Fibroblast of lung (primary cell): ENCODE measurements at regions not wholly inside any gene's neighbourhood (a gene's known extent, or its start where the extent isn't known, plus 50 kb on each side); places are given as distances from the start of the nearest gene placed in this dataset.

ENCODE experiments used
- DNase-seq, 2 donors: peaks; one replicate each; pipeline versions ENCODE4 v3.0.0 to v3.0.0-alpha.2; 2010; ENCODE audit warnings: low read depth in 2 of 2
- H2AFZ ChIP-seq: 2 replicates; pipeline ENCODE4 v1.5.1; 2012; ENCODE audit warnings: low read length, control low read depth, inconsistent platforms
- H3K27ac ChIP-seq: 2 replicates; pipeline ENCODE4 v1.5.1; 2011; ENCODE audit warnings: low read length, control low read depth; ENCODE audit not compliant: insufficient read depth
- H3K27me3 ChIP-seq: 2 replicates; pipeline ENCODE4 v1.5.1; 2011; ENCODE audit warnings: mild to moderate bottlenecking, low read length; ENCODE audit not compliant: control insufficient read depth, insufficient read depth
- H3K36me3 ChIP-seq: 2 replicates; pipeline ENCODE4 v1.5.1; 2011; ENCODE audit warnings: low read length; ENCODE audit not compliant: control insufficient read depth, insufficient read depth
- H3K4me1 ChIP-seq: 2 replicates; pipeline ENCODE4 v1.5.1; 2011; ENCODE audit warnings: low read length; ENCODE audit not compliant: control insufficient read depth, insufficient read depth; ENCODE audit errors: extremely low read depth
- H3K4me2 ChIP-seq: 2 replicates; pipeline ENCODE4 v1.5.1; 2011; ENCODE audit warnings: low read length, control low read depth; ENCODE audit not compliant: insufficient read depth; ENCODE audit errors: extremely low read depth
- H3K4me3 ChIP-seq, 4 experiments: fragments of 200-600 bp in 1 of 4; sonication (generic) in 1 of 4; replicated peaks in 1 of 4; 2 replicates each; pipeline ENCODE4 v1.5.1; 2011 to 2016; ENCODE audit warnings: low read length in 4 of 4, low read depth in 3 of 4, mild to moderate bottlenecking in 3 of 4, control low read depth in 2 of 4, inconsistent platforms in 1 of 4, mixed read lengths in 1 of 4; ENCODE audit not compliant: insufficient read depth in 1 of 4; ENCODE audit errors: control extremely low read depth in 1 of 4
- H3K79me2 ChIP-seq: 2 replicates; pipeline ENCODE4 v1.5.1; 2012; ENCODE audit warnings: mild to moderate bottlenecking, low read length, inconsistent platforms; ENCODE audit not compliant: control insufficient read depth, insufficient read depth
- H3K9ac ChIP-seq: 2 replicates; pipeline ENCODE4 v1.5.1; 2011; ENCODE audit warnings: mild to moderate bottlenecking, low read length, control low read depth; ENCODE audit not compliant: insufficient read depth
- H3K9me3 ChIP-seq: 2 replicates; pipeline ENCODE4 v1.5.1; 2012; ENCODE audit warnings: low read depth, low read length; ENCODE audit not compliant: control insufficient read depth, insufficient read depth
- H4K20me1 ChIP-seq: 2 replicates; pipeline ENCODE4 v1.5.1; 2011; ENCODE audit warnings: low read length; ENCODE audit not compliant: control insufficient read depth, insufficient read depth; ENCODE audit errors: extremely low read depth
- EZH2 ChIP-seq: IDR thresholded peaks from 2 replicates; pipeline ENCODE4 v1.5.1; 2012; ENCODE audit warnings: low read length, control low read depth, mild to moderate bottlenecking; ENCODE audit errors: missing control alignments
- TF ChIP-seq, protein P1 (sequence below), 2 donors: IDR thresholded peaks in 1 of 2; conservative IDR thresholded peaks in 1 of 2; 1 replicate in 1 of 2; 2 replicates in 1 of 2; pipeline ENCODE4 v1.5.1; 2011 to 2012; ENCODE audit warnings: low read length in 2 of 2, control low read depth in 1 of 2, inconsistent platforms in 1 of 2, low read depth in 1 of 2, mild to moderate bottlenecking in 1 of 2

DNA sequence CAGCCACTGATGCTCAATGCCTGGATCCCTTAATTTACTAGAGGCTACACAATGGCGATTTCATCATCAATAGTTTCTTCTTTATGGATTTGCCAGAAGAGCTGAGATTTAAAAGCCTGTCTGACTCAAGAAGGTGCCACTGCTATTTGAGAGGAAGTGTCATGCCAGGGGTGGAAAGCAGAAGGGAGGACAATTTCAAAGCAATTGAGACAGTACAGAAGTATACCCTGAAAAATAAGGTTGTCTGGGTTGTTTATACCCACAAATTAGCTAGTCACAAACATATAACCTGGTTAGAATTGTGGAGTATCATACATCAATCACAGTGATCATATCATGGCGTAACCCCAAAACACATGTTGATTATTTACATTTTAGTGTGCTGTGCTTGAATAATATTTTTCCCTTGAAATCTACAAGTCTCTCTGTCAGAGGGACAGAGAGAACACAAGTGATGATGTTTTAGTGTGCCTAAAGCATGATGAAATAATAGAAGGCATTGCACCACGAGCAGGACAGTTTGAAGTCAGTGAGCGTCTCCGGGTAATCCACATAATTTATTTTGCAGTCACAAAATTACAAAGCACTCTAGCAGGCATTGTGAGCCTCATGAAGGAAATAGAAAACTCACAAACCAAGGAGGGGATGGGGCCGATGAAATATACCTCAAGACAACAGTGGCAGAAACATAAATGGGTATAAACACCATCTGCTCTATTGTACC lies 312.2 kb upstream of the SPRED2 start:
- no peak overlapping the region for H3K4me3 ChIP-seq
- H3K4me1 ChIP-seq = no peaks in the 10 kb centered on the region
- H3K4me2 ChIP-seq = no peak overlapping the region
- no peak overlapping the region for H2AFZ ChIP-seq
- no peaks in the 10 kb centered on the region for H3K36me3 ChIP-seq
- no peak for TF ChIP-seq EZH2
- TF ChIP-seq, protein P1, sequence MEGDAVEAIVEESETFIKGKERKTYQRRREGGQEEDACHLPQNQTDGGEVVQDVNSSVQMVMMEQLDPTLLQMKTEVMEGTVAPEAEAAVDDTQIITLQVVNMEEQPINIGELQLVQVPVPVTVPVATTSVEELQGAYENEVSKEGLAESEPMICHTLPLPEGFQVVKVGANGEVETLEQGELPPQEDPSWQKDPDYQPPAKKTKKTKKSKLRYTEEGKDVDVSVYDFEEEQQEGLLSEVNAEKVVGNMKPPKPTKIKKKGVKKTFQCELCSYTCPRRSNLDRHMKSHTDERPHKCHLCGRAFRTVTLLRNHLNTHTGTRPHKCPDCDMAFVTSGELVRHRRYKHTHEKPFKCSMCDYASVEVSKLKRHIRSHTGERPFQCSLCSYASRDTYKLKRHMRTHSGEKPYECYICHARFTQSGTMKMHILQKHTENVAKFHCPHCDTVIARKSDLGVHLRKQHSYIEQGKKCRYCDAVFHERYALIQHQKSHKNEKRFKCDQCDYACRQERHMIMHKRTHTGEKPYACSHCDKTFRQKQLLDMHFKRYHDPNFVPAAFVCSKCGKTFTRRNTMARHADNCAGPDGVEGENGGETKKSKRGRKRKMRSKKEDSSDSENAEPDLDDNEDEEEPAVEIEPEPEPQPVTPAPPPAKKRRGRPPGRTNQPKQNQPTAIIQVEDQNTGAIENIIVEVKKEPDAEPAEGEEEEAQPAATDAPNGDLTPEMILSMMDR (conservative IDR thresholded peaks at IDR 0.05 in 1 of 2, IDR thresholded peaks at IDR 0.05 in 1 of 2; ENCODE audit: low read depth in 1 of 2, low read length in 2 of 2) = no peak
- H4K20me1 ChIP-seq = no peaks in the 10 kb centered on the region
- no peak for DNase-seq
- no peaks in the 10 kb centered on the region for H3K79me2 ChIP-seq
- no peaks in the 10 kb centered on the region for H3K9me3 ChIP-seq
- H3K27ac ChIP-seq = no peak overlapping the region
- no peaks in the 10 kb centered on the region for H3K27me3 ChIP-seq
- H3K9ac ChIP-seq = no peak overlapping the region

DNA sequence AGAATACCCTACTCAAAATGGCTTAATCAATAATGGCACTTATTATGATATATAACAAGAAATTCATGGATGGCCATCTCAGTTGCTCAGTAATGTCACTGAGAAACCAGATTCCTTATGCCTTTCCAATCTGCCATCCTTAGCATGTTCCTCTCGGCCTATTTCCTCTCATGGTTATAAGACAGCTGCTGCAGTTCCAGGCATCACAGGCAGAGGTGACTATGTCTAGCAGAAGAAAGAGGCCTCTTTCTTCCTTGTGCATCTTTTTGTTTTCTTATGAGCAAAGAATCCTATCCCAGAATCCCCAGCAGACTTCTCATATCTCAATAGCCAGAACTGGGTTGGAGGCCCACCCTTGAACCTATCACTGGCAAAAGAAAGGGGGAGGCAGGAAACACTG lies 310.6 kb upstream of the SPRED2 start:
- H3K4me1 ChIP-seq = no peaks in the 10 kb centered on the region

DNA sequence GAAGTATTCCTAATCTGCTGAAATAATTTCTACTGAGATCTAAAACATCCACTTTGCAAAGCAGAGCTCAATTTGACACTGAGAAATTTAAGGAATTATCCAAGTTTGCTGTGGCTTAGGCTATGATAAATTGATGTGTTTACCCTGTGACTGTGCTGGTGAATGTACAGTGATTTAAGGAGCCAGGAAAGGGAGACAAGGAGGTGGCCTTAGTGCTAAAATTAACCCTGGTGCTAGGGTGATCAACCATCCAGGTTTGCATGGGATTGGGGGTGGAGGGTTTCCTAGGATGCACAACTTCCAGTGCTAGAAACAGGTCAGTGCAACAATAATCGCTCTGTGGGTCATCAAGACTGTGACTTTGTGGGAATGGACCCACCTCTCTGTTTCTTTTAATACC lies 307.5 kb upstream of the SPRED2 start:
- Histone ChIP-seq H3K4me3 (no peak overlapping the region), H3K27me3 (no peaks in the 10 kb centered on the region), H3K4me2 (no peak overlapping the region), H3K4me1 (no peaks in the 10 kb centered on the region), H3K9me3 (no peaks in the 10 kb centered on the region), H4K20me1 (no peaks in the 10 kb centered on the region), H3K27ac (no peak overlapping the region), H3K79me2 (no peaks in the 10 kb centered on the region), H2AFZ (no peak overlapping the region), H3K9ac (no peak overlapping the region), H3K36me3 (no peaks in the 10 kb centered on the region)
- TF ChIP-seq EZH2 = no peak
- TF ChIP-seq, protein P1 (conservative IDR thresholded peaks at IDR 0.05 in 1 of 2, IDR thresholded peaks at IDR 0.05 in 1 of 2; ENCODE audit: low read depth in 1 of 2, low read length in 2 of 2) = no peak
- no peak for DNase-seq

More for the DNA sequence above, 310.6 kb upstream of the SPRED2 start:
- H3K36me3 ChIP-seq = no peaks in the 10 kb centered on the region
- H3K4me3 ChIP-seq = no peak overlapping the region
- no peak overlapping the region for H3K27ac ChIP-seq
- TF ChIP-seq, protein P1 (conservative IDR thresholded peaks at IDR 0.05 in 1 of 2, IDR thresholded peaks at IDR 0.05 in 1 of 2; ENCODE audit: low read depth in 1 of 2, low read length in 2 of 2) = no peak
- TF ChIP-seq EZH2 = no peak
- no peak overlapping the region for H3K9ac ChIP-seq
- no peaks in the 10 kb centered on the region for H3K9me3 ChIP-seq
- no peaks in the 10 kb centered on the region for H3K79me2 ChIP-seq
- no peak overlapping the region for H3K4me2 ChIP-seq
- H2AFZ ChIP-seq = no peak overlapping the region
- no peak for DNase-seq
- no peaks in the 10 kb centered on the region for H3K27me3 ChIP-seq
- no peaks in the 10 kb centered on the region for H4K20me1 ChIP-seq
